ENCODE measurements at regions not wholly inside any gene's neighbourhood (a gene's known extent, or its start where the extent isn't known, plus 50 kb on each side); places are given as distances from the start of the nearest gene placed in this dataset.

DNA sequence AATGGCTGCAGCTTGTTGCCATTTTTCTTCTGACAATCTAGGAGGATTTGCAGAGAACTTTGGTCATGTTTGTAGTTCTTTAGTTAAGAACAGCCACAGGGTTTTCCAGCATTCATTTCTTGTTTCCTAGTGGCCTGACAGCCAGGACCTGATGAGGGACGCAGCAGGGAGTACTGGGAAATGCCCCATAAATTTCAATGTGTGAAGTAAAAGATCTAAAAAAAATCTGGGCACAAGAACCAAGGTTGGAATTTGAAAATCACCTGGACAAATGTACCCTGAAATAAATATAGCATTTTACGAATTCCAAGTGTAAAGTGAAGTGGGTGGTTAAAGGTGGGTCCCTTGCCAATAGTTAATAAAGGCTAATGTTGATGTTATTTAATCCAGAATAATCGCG, 195.0 kb downstream of the ZIC1 start:
- DNase-seq: no peak

DNA sequence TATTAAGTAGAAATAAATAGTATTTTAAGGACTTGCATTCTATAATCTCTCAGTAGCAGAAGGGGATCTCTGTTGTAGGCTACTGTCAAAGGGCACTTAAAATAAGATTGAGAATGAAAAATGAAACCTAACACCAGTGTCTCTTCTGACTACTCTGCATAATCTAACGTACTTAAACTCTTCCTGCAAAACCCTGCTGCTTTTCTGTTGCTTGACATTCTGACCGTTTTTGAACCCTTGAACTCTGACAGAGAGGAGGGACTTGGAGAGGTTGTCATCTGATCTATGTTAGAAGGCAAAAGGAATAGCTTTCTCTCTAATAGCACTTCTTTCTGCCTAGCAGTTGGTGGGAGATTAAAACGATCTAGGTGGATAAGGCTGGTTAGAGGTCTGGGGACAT, 204.6 kb downstream of the ZIC1 start:
- DNase-seq: peak; percentile 13

- DNase-seq: no peak
Observed at GRCh38 chr3:147614210-147614609, 205.0 kb downstream of the ZIC1 start.

DNA sequence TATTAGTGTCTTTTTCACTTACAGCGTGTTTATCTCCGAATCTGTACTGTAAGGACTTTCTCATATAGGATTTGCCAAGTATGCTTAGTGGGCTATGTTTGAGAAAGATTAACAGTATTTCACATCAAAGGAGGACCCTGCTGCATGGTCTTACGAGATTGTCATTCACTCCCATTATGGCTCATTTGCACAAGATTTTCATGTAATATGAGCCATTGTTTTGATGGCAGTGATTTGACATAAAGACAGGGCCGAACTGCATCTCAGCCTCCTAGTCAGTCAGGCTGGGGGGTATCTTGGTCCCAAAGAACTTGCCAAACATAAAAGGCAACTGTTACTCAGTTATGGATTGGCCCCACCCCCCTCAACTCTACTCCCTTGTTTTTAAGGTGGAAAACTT, 205.9 kb downstream of the ZIC1 start:
- peak; percentile 8 for DNase-seq

DNA sequence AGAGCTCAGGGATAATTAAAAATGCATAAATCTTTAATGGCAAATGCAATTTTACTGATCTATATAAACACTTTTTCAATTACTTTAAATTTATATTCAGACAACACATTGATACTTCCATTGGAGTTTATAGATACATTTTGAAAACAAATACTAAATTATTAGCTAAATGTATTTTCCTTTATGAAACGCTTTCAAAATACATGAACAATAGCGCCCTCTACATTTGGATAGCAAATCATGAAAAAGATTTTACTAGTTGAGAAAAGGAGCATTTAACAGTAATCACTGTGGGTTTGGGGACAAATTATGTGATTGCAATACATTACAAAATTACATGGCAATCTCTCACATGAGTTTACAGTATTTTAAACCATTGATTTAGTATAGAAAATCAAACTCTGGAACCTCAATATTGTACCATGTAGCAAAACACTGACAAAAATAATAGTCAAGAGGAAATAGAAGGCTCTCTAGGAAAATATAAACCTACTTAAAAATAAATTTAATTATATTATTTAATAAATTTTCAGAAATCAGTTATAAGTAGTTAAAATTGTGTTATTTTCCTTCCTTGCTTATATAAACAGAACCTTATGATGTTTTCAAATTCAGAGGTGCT, 207.9 kb downstream of the ZIC1 start:
- no peak for DNase-seq

DNA sequence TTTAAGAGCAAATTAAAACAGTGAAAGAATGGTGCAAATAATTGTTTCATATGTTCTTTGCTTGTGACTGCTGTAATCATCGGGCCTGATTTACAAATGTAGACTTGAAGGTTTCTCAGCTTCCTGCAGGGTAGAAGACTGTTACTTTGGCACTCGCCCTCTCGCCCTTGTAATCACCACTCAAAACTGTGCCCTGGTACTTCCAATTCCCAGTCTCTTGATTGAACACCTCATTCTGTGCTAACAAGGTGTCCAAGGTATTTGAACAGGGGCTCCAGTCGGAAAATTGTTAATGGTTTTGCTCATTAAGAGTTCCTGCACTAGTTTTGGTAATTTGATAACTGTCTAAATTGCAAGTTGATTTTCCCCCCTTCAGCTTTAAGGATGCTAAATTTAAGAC, 209.5 kb downstream of the ZIC1 start:
- peak; percentile 21 for DNase-seq

DNA sequence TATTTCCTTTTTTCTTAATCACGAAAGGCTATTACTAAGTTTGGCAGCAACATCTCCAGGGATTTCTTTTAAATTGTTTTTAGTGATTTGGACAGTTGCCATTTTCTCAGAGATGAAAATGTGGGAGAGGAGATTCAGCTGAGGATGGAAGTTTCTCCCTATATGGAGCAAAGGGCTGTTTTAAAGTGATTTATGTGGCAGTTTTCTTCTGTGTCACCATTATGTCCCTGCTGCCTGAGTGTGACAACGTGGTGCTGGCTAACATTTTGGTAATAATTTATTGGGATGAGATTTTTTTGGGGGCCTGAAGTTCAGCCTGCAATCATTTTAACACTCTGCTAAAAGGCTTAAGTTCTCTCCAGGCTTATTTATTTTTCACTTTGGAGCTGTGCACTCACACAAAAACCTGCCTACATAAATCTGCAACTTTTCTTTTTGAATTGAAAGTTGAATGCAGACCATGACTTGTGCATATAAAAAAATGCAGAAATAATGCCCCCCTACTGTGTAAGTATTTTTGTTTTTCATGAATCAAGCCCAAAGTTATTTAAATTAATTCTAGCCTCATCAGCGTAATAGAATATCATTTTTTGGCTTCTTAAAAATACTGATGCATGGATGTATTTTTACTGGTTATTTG, 210.9 kb downstream of the ZIC1 start:
- no peak for DNase-seq

DNA sequence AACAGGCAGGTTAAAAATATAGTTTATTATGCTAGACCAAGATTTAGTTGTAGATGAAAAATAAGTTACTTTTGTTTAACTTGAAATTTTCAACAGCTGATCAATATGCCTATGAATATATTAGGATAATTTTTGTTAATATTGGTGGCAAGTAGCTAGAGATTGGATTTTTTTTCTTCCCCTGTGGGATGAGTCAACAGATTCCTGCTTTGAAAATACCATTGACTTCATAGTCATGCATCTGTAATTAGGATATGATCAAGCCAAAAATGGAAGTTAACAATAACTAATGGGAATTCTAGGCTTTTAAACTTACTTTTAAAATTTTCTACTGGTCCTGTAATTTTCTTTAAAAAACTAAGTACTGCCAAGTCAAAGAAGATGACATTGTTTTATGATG, 211.7 kb downstream of the ZIC1 start:
- no peak for DNase-seq

DNA sequence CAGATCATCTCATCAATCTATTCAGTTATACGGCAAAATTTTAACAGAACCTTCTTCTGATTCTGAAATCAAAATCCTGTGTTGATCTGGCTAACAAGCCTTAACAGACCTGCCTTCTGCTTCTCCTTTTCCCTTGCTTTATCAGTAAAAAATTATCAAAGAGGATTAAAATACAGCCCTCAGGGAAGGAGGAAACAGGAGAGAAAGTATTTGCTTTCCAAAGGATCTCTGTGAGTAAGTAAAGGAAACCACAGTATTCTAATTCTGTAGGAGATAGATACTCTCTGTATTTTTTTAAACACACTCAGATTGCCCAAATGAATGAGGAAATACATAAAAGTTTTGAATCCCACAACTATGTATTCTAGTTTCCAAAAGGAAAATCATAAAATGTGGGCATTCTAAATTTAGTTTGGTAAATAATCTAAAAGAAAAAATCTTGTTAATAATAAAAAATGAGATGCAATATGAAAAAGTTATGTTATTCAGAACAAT, 221.8 kb downstream of the ZIC1 start:
- no peak for DNase-seq

- DNase-seq: no peak
Observed at GRCh38 chr3:147640781-147641180, 231.6 kb downstream of the ZIC1 start.

DNA sequence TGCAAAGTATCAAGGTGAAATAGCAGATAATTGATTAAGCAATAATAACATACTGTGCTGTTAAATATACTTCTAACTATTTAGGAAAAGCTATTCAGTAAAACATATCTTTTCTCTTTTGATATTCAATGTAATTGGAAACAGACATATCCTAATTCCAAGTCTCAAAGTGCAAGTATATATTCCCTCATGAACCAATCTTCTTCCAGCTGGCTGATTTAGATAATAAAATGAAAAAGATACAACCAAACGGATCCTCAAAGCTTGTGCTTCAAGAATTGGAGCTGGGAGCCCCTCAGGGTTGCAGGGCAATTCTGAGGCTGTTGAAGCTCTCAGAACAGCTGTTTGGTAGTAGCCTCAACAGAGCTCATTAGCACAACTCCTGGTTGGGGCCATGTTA, 236.6 kb downstream of the ZIC1 start:
- no peak for DNase-seq

DNA sequence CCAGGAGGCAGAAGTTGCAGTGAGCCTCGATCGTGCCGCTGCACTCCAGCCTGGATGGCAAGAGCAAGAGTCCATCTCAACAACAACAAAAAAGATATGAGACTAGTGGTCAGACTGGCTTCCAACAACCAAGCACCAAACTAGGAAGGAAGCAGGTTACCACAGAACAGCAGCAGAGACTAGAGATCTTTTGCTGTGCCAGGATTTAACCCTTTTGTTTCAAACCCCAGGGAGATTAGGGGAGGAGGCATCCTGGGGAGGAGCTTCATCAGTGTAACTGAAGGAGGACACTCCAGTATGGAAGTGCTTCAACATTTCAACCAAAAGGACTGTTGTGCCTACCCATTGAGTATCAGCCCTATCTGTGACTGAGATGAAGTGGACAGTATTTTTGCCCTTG, 240.3 kb downstream of the ZIC1 start:
- peak; percentile 11 for DNase-seq

GRCh38 chr3:147651107-147651778, 242.1 kb downstream of the ZIC1 start:
- DNase-seq: no peak

- DNase-seq: no peak
Observed at GRCh38 chr3:147652651-147653366, 243.6 kb downstream of the ZIC1 start.

- no peak for DNase-seq
Observed at GRCh38 chr3:147653367-147653923, 244.3 kb downstream of the ZIC1 start.

DNA sequence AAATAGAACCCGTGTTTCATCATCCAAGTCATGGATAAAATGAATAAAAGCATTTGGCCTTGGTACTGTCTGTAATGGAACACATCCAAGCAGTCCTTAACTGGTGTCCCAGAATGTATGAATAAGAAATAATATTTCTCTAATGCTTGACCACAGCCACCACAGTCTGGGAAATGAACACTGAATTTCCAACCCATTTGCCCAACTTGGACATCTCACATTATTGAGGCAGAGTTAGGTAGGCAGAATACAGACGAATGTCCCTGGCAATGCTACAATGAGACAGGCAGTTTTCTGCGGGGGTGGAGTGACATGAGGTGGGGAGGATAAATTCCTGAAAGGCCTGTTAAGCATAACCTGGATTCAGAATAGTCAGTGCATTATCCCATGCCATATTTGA, 245.7 kb downstream of the ZIC1 start:
- no peak for DNase-seq

DNA sequence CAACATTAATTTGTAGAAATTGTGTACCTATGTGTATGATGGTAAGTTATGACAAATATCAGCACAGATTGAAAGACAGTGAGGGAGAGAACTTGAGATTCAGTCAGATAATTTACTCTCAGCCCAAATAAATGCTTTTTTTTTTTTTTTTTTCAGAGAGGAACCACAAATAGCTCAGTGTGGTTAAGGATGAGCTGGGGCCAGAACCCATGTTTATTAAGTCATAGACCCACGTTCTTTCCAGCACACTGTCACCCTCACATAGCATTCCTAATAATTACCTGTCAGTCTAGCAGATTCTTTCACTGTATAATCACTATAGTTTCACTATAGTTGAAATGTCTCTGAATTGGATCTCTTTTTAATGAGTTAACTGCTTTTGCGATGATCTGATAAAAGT, 246.1 kb downstream of the ZIC1 start:
- DNase-seq: no peak

- DNase-seq: no peak
Observed at GRCh38 chr3:147656023-147656422, 246.9 kb downstream of the ZIC1 start.

GRCh38 chr3:147661916-147662315, 252.8 kb downstream of the ZIC1 start:
- no peak for DNase-seq

DNA sequence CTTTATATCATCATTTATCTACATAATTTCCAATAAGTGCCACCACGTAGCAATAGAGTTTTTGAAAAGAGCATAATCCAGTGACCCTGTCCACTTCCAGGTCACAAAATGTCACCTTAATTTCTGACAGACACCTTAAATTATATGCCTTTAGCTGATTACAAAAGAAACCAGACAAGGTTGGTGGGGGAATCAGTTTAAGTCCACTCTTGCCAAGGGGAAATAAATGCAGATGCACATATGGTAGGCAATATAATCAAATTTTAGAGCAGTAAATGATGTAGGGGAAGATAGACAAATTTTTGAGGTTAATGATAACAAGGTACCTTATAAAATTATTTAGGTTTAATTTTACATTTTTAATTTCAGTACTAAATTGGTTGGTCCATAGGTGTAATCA, 253.5 kb downstream of the ZIC1 start:
- DNase-seq: no peak

DNA sequence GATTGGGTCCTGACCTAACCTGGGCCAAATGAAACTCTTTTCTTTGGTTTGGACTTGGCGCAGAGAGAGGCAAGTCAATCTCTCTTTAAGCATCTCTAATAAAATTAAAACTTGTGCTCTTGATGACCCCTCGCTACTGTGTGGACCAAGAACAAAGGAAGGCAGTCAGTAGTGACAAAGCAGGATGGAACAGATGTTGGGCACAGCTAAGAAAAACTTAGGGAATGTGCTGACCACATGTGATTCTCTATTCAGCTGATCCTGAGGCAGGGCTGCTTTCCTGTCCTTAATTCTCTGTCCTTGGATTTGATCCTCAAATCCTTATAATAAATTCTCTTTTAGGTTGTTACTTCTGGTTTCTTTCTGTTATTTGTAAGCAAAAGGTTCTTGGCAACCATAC, 259.9 kb downstream of the ZIC1 start:
- no peak for DNase-seq

GRCh38 chr3:147672035-147672434, 262.9 kb downstream of the ZIC1 start:
- DNase-seq: no peak

DNA sequence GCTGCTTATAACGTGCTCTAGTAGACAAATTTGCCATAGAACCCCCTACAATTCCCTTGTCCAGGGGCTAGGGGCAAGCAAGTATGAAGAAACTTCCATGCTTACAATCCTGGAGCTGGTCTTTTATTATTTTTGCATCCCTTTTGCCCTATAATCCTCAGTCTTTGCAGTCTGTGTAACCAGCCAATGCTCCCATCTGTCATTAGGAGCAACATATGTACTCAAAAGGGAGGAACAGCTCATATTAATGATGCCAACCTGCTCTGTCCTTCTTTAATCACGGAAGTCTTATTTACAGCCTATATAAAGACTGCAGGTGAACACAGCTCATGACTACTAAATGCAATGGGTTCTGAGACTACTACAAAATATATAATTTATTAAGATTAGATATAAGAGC, 263.3 kb downstream of the ZIC1 start:
- no peak for DNase-seq

All from retina (tissue), 1 donor.